Astrocyte (in vitro differentiated cells and primary cell): ENCODE measurements at regions not wholly inside any gene's neighbourhood (a gene's known extent, or its start where the extent isn't known, plus 50 kb on each side); places are given as distances from the start of the nearest gene placed in this dataset.

Source experiments
- DNase-seq: peaks from one replicate; pipeline ENCODE4 v3.0.0-alpha.2; 2010; ENCODE audit warnings: low read depth
- FAIRE-seq: peaks from 2 replicates; lab custom pipeline; 2011; peaks lifted over from hg19 to GRCh38; lab: Jason Lieb, UNC
- H2AFZ ChIP-seq: 2 replicates; pipeline ENCODE4 v1.6.0; 2012; ENCODE audit warnings: low read depth, low read length, inconsistent platforms
- H3K27ac ChIP-seq: 2 replicates; pipeline ENCODE4 v1.5.1; 2011; ENCODE audit warnings: low read depth, low read length, inconsistent platforms
- H3K27me3 ChIP-seq: 2 replicates; pipeline ENCODE4 v1.6.0; 2011; ENCODE audit warnings: low read length, inconsistent platforms; ENCODE audit not compliant: insufficient read depth
- H3K36me3 ChIP-seq: 2 replicates; pipeline ENCODE4 v1.5.1; 2011; ENCODE audit warnings: low read length, inconsistent platforms; ENCODE audit not compliant: insufficient read depth
- H3K4me1 ChIP-seq: 2 replicates; pipeline ENCODE4 v1.5.1; 2011; ENCODE audit warnings: low read length, inconsistent platforms; ENCODE audit not compliant: insufficient read depth
- H3K4me2 ChIP-seq: 2 replicates; pipeline ENCODE4 v1.6.0; 2012; ENCODE audit warnings: low read length, inconsistent platforms
- H3K4me3 ChIP-seq: 2 replicates; pipeline ENCODE4 v1.5.1; 2011; ENCODE audit warnings: low read depth, mild to moderate bottlenecking, low read length, inconsistent platforms; ENCODE audit not compliant: insufficient read depth
- H3K79me2 ChIP-seq: 2 replicates; pipeline ENCODE4 v1.6.0; 2012; ENCODE audit warnings: mild to moderate bottlenecking, low read length, inconsistent platforms; ENCODE audit not compliant: insufficient read depth
- H3K9ac ChIP-seq: 2 replicates; pipeline ENCODE4 v1.6.0; 2012; ENCODE audit warnings: mild to moderate bottlenecking, low read length, inconsistent platforms
- H3K9me3 ChIP-seq: 2 replicates; pipeline ENCODE4 v1.5.1; 2012; ENCODE audit warnings: low read depth, mild to moderate bottlenecking, low read length, inconsistent platforms; ENCODE audit not compliant: insufficient read depth
- H4K20me1 ChIP-seq: 2 replicates; pipeline ENCODE4 v1.6.0; 2012; ENCODE audit warnings: low read length, inconsistent platforms; ENCODE audit not compliant: insufficient read depth
- H3K27ac Mint-ChIP-seq: one replicate; pipeline ENCODE4 v1.8.0; 2021; ENCODE audit warnings: mild to moderate bottlenecking, mixed read lengths; ENCODE audit not compliant: unreplicated experiment
- H3K27me3 Mint-ChIP-seq: one replicate; pipeline ENCODE4 v1.8.0; 2021; ENCODE audit warnings: low read depth, mixed read lengths; ENCODE audit not compliant: unreplicated experiment
- H3K36me3 Mint-ChIP-seq: one replicate; pipeline ENCODE4 v1.8.0; 2021; ENCODE audit warnings: low read depth, mixed read lengths; ENCODE audit not compliant: unreplicated experiment
- H3K4me1 Mint-ChIP-seq: one replicate; pipeline ENCODE4 v1.8.0; 2021; ENCODE audit warnings: low read depth, mixed read lengths; ENCODE audit not compliant: unreplicated experiment
- H3K4me3 Mint-ChIP-seq: one replicate; pipeline ENCODE4 v1.8.0; 2021; ENCODE audit warnings: mild to moderate bottlenecking, moderate library complexity, mixed read lengths; ENCODE audit not compliant: unreplicated experiment
- H3K9me3 Mint-ChIP-seq: one replicate; pipeline ENCODE4 v1.8.0; 2021; ENCODE audit warnings: mild to moderate bottlenecking, mixed read lengths; ENCODE audit not compliant: unreplicated experiment
- EZH2 ChIP-seq: IDR thresholded peaks from 2 replicates; pipeline ENCODE4 v1.6.1; 2012; ENCODE audit warnings: mild to moderate bottlenecking, low read length, inconsistent platforms; ENCODE audit not compliant: insufficient read depth
- TF ChIP-seq, protein P1 (sequence below): IDR thresholded peaks from 2 replicates; pipeline ENCODE4 v1.5.1; 2011; ENCODE audit warnings: low read depth, mild to moderate bottlenecking, inconsistent platforms, low read length, moderate library complexity; ENCODE audit not compliant: insufficient read depth

DNA sequence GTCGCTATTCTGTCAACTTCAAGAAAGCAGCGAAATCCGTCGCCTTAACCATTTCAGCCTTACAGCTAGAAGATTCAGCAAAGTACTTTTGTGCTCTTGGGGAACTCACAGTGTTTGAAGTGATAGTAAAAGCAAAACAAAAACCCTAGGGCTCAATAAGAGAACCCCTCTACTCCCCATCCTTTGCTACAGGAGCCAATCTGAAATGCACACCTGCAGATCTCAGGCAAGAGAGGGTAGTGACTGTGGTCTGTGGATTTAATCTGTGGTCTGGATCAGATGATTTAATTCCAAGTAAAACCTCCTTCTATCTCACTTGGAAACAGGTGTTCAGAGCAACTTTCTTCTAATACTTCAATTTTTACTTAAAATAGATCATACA lies 422.9 kb upstream of the OR4E1 start:
- no peak overlapping the region for H3K9ac ChIP-seq
- H3K4me1 ChIP-seq, result no peaks in the 10 kb centered on the region
- Mint-ChIP-seq H3K36me3 (no peaks in the 10 kb centered on the region), H3K27ac (no peak overlapping the region), H3K4me3 (no peak overlapping the region), H3K9me3 (no peaks in the 10 kb centered on the region), H3K4me1 (peaks cover 15% of the 10 kb centered on the region), H3K27me3 (no peaks in the 10 kb centered on the region)
- FAIRE-seq (no peak), DNase-seq (no peak)
- H3K4me3 ChIP-seq, result no peak overlapping the region
- no peaks in the 10 kb centered on the region for H3K9me3 ChIP-seq
- H3K4me2 ChIP-seq, result no peak overlapping the region
- no peaks in the 10 kb centered on the region for H3K79me2 ChIP-seq
- H4K20me1 ChIP-seq, result no peaks in the 10 kb centered on the region
- H3K36me3 ChIP-seq, result no peaks in the 10 kb centered on the region
- no peaks in the 10 kb centered on the region for H3K27me3 ChIP-seq
- H2AFZ ChIP-seq, result no peak overlapping the region
- H3K27ac ChIP-seq, result no peak overlapping the region
- TF ChIP-seq, protein P1, sequence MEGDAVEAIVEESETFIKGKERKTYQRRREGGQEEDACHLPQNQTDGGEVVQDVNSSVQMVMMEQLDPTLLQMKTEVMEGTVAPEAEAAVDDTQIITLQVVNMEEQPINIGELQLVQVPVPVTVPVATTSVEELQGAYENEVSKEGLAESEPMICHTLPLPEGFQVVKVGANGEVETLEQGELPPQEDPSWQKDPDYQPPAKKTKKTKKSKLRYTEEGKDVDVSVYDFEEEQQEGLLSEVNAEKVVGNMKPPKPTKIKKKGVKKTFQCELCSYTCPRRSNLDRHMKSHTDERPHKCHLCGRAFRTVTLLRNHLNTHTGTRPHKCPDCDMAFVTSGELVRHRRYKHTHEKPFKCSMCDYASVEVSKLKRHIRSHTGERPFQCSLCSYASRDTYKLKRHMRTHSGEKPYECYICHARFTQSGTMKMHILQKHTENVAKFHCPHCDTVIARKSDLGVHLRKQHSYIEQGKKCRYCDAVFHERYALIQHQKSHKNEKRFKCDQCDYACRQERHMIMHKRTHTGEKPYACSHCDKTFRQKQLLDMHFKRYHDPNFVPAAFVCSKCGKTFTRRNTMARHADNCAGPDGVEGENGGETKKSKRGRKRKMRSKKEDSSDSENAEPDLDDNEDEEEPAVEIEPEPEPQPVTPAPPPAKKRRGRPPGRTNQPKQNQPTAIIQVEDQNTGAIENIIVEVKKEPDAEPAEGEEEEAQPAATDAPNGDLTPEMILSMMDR, result no peak
- TF ChIP-seq EZH2, result no peak

DNA sequence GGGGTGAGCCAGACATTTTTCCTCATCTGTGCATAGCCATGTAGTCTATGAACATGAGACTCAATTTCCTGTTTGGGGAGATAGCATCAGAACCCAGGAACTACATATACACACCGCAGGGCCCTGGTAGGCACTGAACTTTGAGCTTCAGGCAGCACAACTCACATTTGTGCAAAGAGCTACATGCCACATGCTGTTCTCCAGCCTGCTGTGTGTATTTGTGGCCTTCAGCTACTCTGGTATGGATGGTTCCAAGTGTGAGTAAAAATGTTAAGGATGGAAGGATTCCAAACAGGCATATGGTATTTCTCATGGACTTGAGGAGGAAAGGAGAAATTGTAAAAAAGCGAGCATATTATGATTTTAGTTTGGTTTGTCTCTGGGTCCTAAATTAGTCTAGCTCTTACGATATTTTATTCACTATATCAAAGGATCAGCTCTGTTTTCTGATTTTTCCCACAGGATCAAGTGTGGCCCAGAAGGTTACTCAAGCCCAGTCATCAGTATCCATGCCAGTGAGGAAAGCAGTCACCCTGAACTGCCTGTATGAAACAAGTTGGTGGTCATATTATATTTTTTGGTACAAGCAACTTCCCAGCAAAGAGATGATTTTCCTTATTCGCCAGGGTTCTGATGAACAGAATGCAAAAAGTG lies 422.4 kb upstream of the OR4E1 start:
- DNase-seq (no peak), FAIRE-seq (no peak)
- Histone ChIP-seq H3K4me2 (no peak overlapping the region), H3K36me3 (no peaks in the 10 kb centered on the region), H3K79me2 (no peaks in the 10 kb centered on the region), H2AFZ (no peak overlapping the region), H3K4me3 (no peak overlapping the region), H3K9me3 (no peaks in the 10 kb centered on the region), H3K27ac (no peak overlapping the region), H3K9ac (no peak overlapping the region), H4K20me1 (no peaks in the 10 kb centered on the region), H3K4me1 (no peaks in the 10 kb centered on the region), H3K27me3 (no peaks in the 10 kb centered on the region)
- H3K9me3 Mint-ChIP-seq, result no peaks in the 10 kb centered on the region
- H3K27ac Mint-ChIP-seq, result no peak overlapping the region
- H3K4me1 Mint-ChIP-seq, result peaks cover 15% of the 10 kb centered on the region
- H3K4me3 Mint-ChIP-seq, result no peak overlapping the region
- H3K27me3 Mint-ChIP-seq, result no peaks in the 10 kb centered on the region
- no peaks in the 10 kb centered on the region for H3K36me3 Mint-ChIP-seq
- no peak for TF ChIP-seq EZH2
- TF ChIP-seq, protein P1, result no peak

DNA sequence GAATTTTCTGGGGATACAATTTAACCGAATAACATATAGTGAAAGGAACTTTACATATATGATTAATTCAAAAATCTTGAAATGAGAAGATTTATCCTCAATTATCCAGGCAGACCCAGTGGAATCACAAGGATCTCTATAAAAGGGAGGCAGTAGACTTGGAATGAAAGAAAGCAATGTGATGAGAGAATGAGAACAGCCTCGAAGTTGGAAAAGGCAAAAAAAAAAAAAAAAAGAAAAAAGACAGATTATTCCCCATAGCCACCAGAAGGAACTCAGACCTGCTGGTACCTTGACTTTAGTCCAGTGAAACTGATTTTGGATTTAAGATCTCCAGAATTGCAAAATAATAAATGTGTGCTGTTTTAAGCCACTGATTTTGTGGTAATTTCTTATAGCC lies 416.3 kb upstream of the OR4E1 start:
- FAIRE-seq, result no peak
- H4K20me1 ChIP-seq, result no peaks in the 10 kb centered on the region
- H2AFZ ChIP-seq, result no peak overlapping the region
- H3K9me3 ChIP-seq, result no peaks in the 10 kb centered on the region
- H3K4me2 ChIP-seq, result no peak overlapping the region
- Mint-ChIP-seq H3K4me1 (peaks cover 4% of the 10 kb centered on the region), H3K27me3 (no peaks in the 10 kb centered on the region), H3K4me3 (no peak overlapping the region), H3K9me3 (no peaks in the 10 kb centered on the region), H3K27ac (no peak overlapping the region), H3K36me3 (no peaks in the 10 kb centered on the region)
- H3K27me3 ChIP-seq, result no peaks in the 10 kb centered on the region
- H3K9ac ChIP-seq, result no peak overlapping the region
- no peak overlapping the region for H3K4me3 ChIP-seq
- TF ChIP-seq EZH2, result no peak
- TF ChIP-seq, protein P1, result no peak
- DNase-seq, result no peak
- H3K4me1 ChIP-seq, result no peaks in the 10 kb centered on the region
- no peaks in the 10 kb centered on the region for H3K36me3 ChIP-seq
- H3K27ac ChIP-seq, result no peak overlapping the region
- no peaks in the 10 kb centered on the region for H3K79me2 ChIP-seq
